Esophagus squamous epithelium (tissue), 5 donors: ENCODE measurements at regions not wholly inside any gene's neighbourhood (a gene's known extent, or its start where the extent isn't known, plus 50 kb on each side); places are given as distances from the start of the nearest gene placed in this dataset.

Experiments
- DNase-seq: peaks from one replicate; lab custom pipeline; 2025; lab: John Stamatoyannopoulos, UW
- H3K27ac ChIP-seq, 4 donors: fragments of 200-600 bp; sonication (generic); one replicate each; pipeline ENCODE4 v1.5.1; 2016 to 2019; ENCODE audit warnings: mild to moderate bottlenecking in 1 of 4
- H3K27me3 ChIP-seq, 4 donors: fragments of 200-600 bp; sonication (generic); 1 replicate in 3 of 4; 2 replicates in 1 of 4; pipeline versions ENCODE4 v1.5.1 to v1.6.0; 2017 to 2021; ENCODE audit warnings: antibody characterized with exemption in 1 of 4
- H3K36me3 ChIP-seq, 3 donors: fragments of 200-600 bp; sonication (generic); one replicate each; pipeline ENCODE4 v1.5.1; 2016 to 2019
- H3K4me1 ChIP-seq, 3 donors: fragments of 200-600 bp; sonication (generic); one replicate each; pipeline ENCODE4 v1.5.1; 2017 to 2019
- H3K4me3 ChIP-seq, 4 donors: fragments of 200-600 bp; sonication (generic); 1 replicate in 3 of 4; 2 replicates in 1 of 4; pipeline ENCODE4 v1.5.1; 2016 to 2019; ENCODE audit warnings: mild to moderate bottlenecking in 2 of 4, moderate library complexity in 1 of 4
- H3K9me3 ChIP-seq, 3 donors: fragments of 200-600 bp; sonication (generic); one replicate each; pipeline ENCODE4 v1.5.1; 2016 to 2019
- POLR2A ChIP-seq, 4 donors: fragments of 450-650 bp; IDR thresholded peaks; one replicate each; pipeline ENCODE4 v1.6.1; 2017; ENCODE audit warnings: antibody characterized with exemption in 4 of 4, mild to moderate bottlenecking in 4 of 4, moderate library complexity in 3 of 4
- WGBS, 2 donors: methylation state at CpG; one replicate each; pipeline ENCODE4 v1.1.5; 2018; 5-methylcytosine and 5-hydroxymethylcytosine counted together
- intact Hi-C: fragments of 100-400 bp; cut with DNase I; formaldehyde crosslinking; loops from one replicate; pipeline ENCODE4 v1.15.0; 2022
- TF ChIP-seq, protein P1 (sequence below), 6 experiments: fragments of 450-650 bp in 4 of 6; fragments of 200-600 bp in 2 of 6; sonication (generic) in 2 of 6; IDR thresholded peaks; one replicate each; pipeline ENCODE4 v1.5.1; 2016 to 2019; ENCODE audit warnings: antibody characterized with exemption in 6 of 6, mild to moderate bottlenecking in 4 of 6, moderate library complexity in 4 of 6
- donor health status: DM: yes; HTN: yes; CAD: no.

DNA sequence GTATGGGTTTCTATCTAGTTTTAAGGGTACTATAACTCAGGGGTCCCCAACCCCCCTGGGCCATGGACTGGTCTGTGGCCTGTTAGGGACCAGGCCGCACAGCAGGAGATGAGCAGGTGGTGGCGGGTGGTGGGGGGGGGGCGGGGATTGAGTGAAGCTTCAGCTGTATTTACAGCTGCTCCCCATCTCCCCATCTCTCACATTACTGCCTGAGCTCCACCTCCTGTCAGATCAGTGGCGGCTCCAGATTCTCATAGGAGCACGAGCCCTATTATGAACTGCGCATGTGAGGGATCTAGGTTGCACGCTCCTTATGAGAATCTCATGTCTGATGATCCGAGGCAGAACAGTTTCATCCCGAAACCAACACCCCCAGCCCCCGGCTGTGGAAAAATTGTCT lies 95.1 kb upstream of the SLC45A1 start:
- TF ChIP-seq, protein P1, sequence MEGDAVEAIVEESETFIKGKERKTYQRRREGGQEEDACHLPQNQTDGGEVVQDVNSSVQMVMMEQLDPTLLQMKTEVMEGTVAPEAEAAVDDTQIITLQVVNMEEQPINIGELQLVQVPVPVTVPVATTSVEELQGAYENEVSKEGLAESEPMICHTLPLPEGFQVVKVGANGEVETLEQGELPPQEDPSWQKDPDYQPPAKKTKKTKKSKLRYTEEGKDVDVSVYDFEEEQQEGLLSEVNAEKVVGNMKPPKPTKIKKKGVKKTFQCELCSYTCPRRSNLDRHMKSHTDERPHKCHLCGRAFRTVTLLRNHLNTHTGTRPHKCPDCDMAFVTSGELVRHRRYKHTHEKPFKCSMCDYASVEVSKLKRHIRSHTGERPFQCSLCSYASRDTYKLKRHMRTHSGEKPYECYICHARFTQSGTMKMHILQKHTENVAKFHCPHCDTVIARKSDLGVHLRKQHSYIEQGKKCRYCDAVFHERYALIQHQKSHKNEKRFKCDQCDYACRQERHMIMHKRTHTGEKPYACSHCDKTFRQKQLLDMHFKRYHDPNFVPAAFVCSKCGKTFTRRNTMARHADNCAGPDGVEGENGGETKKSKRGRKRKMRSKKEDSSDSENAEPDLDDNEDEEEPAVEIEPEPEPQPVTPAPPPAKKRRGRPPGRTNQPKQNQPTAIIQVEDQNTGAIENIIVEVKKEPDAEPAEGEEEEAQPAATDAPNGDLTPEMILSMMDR (IDR thresholded peaks at IDR 0.05) = no peak
- TF ChIP-seq POLR2A (IDR thresholded peaks at IDR 0.05) = no peak
- H3K9me3 ChIP-seq = peaks cover 0 to 3% (median 0%) of the 10 kb centered on the region in 3 donors
- no peak for DNase-seq
- intact Hi-C loops = no loop called here
- H3K27ac ChIP-seq = no peak overlapping the region
- H3K4me1 ChIP-seq = peaks cover 0 to 40% (median 10%) of the 10 kb centered on the region in 3 donors
- no peak overlapping the region for H3K4me3 ChIP-seq
- 86 to 87% methylated on average over 7 to 9 of the region's 10 CpGs for WGBS, 2 donors
- no peaks in the 10 kb centered on the region for H3K27me3 ChIP-seq
- no peaks in the 10 kb centered on the region for H3K36me3 ChIP-seq

DNA sequence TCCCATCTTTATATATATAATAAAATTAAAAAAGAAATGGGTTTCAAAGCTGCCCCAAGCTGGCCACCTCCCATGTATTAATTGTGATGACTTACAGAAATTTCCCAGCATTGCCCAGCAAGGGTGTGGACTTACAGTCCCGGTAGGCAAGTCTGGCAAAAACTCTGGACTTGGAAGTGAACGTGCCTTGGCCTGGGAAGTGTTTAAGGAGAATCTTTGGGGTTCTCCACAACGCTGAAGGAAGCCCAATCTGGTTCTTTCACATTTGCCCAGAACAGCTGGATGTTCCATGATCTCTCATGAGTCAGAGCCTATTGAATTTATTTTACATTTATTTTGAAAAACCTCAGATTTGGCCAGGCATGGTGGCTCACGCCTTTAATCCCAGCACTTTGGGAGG lies 98.4 kb upstream of the SLC45A1 start:
- intact Hi-C loops = no loop called here
- H3K36me3 ChIP-seq = no peaks in the 10 kb centered on the region
- WGBS, 2 donors = 32 to 41% methylated on average over 4 of the region's 4 CpGs
- no peak overlapping the region for H3K4me3 ChIP-seq
- peaks cover 10 to 49% (median 16%) of the 10 kb centered on the region in 3 donors for H3K4me1 ChIP-seq
- no peaks in the 10 kb centered on the region for H3K9me3 ChIP-seq
- no peak overlapping the region for H3K27ac ChIP-seq
- H3K27me3 ChIP-seq = peaks cover 0 to 14% (median 0%) of the 10 kb centered on the region in 4 donors
- TF ChIP-seq, protein P1 (IDR thresholded peaks at IDR 0.05) = no peak
- TF ChIP-seq POLR2A (IDR thresholded peaks at IDR 0.05) = no peak
- DNase-seq = no peak

DNA sequence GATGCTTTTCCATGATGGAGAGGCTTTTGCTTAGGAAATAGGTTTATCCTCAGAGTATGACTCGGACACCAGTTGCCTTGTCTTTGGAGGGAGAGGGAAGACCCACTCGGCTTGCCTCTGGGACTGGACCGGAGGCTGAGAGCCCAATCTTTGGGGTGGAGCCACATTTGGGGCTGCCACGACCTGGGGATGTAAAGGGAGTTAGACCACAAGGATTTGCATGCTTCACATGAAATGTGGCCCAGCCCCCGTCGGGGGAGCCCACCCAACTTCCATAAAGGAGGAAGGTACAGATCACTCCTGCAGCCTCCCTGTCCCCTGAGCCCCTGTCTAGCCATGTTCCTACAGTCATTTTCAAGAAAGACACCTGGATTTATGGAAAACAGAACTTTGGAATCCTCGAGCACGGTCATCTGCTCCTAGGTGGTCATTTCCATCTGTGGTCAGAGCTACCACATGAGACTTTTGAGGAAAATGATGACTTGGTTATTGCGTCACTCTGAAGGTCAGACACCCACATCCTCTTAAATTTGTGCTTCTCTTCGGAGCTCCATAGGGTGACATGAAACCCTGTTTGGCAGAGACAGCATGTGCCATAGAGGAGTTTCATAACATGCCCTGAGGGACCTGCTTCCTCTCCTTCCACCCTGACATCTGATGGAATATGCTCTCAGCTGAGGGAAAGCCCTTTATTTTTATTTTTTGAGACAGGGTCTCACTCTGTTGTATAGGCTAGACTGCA lies 99.4 kb upstream of the SLC45A1 start:
- H3K4me3 ChIP-seq = no peak overlapping the region
- no peaks in the 10 kb centered on the region for H3K36me3 ChIP-seq
- intact Hi-C loops = no loop called here
- H3K9me3 ChIP-seq = no peaks in the 10 kb centered on the region
- H3K27me3 ChIP-seq = peaks cover 0 to 14% (median 0%) of the 10 kb centered on the region in 4 donors
- 60 to 73% methylated on average over 7 to 8 of the region's 10 CpGs for WGBS, 2 donors
- no peak for TF ChIP-seq POLR2A (IDR thresholded peaks at IDR 0.05)
- TF ChIP-seq, protein P1 (IDR thresholded peaks at IDR 0.05) = no peak
- peaks cover 10 to 43% (median 16%) of the 10 kb centered on the region in 3 donors for H3K4me1 ChIP-seq
- no peak for DNase-seq
- H3K27ac ChIP-seq = no peak overlapping the region

DNA sequence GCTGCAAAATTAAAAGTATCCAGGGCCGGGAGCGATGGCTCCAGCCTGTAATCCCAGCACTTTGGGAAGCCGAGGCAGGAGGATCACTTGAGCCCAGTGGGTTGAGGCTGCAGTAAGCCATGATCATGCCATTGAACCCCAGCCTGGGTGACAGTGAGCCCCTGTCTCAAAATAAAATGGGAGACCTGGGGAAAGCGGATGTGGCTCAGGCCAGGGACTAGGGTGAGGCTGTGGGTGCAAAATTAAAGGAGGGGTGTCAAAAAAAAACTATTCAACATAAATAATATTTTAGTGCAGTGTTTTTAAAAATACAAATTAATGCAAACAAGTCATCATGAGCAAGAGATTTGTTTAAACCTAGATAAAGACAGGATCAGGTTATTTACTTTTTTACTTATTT lies 100.1 kb upstream of the SLC45A1 start:
- peak overlapping the region; percentile 62 to 81 (median 72) for H3K27ac ChIP-seq
- TF ChIP-seq POLR2A (IDR thresholded peaks at IDR 0.05) = no peak
- TF ChIP-seq, protein P1 (IDR thresholded peaks at IDR 0.05) = no peak
- H3K36me3 ChIP-seq = no peaks in the 10 kb centered on the region
- intact Hi-C loops = no loop called here
- H3K27me3 ChIP-seq = peaks cover 0 to 16% (median 0%) of the 10 kb centered on the region in 4 donors
- H3K9me3 ChIP-seq = no peaks in the 10 kb centered on the region
- H3K4me1 ChIP-seq = peaks cover 10 to 40% (median 16%) of the 10 kb centered on the region in 3 donors
- WGBS, 2 donors = 66 to 100% methylated on average over 1 to 4 of the region's 4 CpGs
- H3K4me3 ChIP-seq = peak overlapping the region in 3 of 4 donors; percentile 43 to 70 (median 55)
- DNase-seq = no peak

DNA sequence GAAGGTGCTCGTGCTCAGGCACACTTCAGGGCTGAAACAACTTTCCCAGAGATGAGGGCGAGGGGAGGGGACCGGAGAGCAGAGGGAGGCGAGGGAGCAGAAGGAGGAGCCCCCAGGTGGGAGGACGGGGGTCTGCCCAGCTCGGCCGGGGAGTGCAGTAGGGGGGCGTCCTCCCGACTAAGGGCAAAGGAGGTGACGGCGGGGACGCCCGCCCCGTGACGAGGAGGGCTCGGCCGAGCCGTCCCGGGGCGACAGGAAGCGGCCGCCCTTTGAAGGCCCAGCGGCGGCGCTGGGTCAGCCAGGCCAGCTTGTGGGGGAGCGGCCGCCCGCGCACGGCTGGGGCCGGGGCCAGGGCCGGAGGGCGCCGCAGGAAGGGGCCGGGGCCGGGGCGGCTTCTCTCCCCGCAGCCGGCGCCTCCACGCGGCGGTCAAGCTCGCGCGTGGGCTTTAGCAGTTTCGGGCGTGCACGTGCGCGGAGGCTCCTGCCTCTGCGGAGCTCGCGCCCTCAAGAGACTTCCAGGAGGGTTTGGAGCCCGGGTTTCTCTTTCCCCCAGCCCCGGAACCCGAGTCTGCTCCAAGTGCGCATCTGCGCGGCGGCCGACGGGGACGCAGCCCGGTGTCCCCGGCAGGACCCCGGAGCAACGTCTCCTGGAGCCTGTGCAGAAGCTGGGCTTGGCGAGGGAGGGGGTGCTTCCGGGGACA lies 100.8 kb upstream of the SLC45A1 start:
- Histone ChIP-seq H3K4me1 (peaks cover 10 to 47% (median 16%) of the 10 kb centered on the region in 3 donors), H3K27me3 (peaks cover 0 to 21% (median 0%) of the 10 kb centered on the region in 4 donors), H3K4me3 (peak overlapping the region; percentile 40 to 70 (median 49)), H3K27ac (peak overlapping the region; percentile 62 to 81 (median 72)), H3K36me3 (no peaks in the 10 kb centered on the region), H3K9me3 (no peaks in the 10 kb centered on the region)
- TF ChIP-seq, protein P1 (IDR thresholded peaks at IDR 0.05) = peak in 1 of 6 experiments; percentile 3
- no peak for TF ChIP-seq POLR2A (IDR thresholded peaks at IDR 0.05)
- DNase-seq = no peak
- 10% methylated on average over 2 of the region's 70 CpGs; no CpG with 5 or more reads in 1 of the 2 donors for WGBS, 2 donors
- intact Hi-C loops = no loop called here
